ENCODE measurements at regions not wholly inside any gene's neighbourhood (a gene's known extent, or its start where the extent isn't known, plus 50 kb on each side); places are given as distances from the start of the nearest gene placed in this dataset.

DNA sequence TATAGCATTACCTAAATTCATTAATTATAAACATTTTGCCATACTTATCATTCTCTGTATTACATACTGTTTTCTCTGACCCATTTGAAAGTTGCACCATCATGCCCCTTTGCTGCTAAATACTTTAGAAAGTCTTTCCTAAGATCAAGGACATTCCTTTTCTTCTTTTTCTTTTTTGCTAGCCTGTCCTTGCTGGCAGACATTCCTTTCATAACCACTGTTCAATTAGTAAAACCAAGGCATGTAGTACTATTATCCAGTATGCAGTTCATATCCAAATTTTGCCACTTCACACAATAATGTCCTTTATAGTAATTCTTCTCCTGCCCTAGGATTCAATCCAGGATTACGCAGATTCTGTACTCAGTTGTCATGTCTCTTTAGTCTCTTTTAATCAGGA is 321.0 kb upstream of the C2CD4B start:
- H3K9ac ChIP-seq (ENCODE audit: low read length) = no peak overlapping the region
- H3K9me3 ChIP-seq (replicated peaks; ENCODE audit: insufficient read depth, low read length) = no peaks in the 10 kb centered on the region
- H3K9me2 ChIP-seq (replicated peaks; ENCODE audit: insufficient read depth, low read length) = no peaks in the 10 kb centered on the region
- no peaks in the 10 kb centered on the region for H4K20me1 ChIP-seq (ENCODE audit: insufficient read depth, low read length)
- no peak overlapping the region for H2AFZ ChIP-seq (ENCODE audit: low read length)
- no peak overlapping the region for H3K4me2 ChIP-seq (ENCODE audit: low read depth, low read length)
- no peak overlapping the region for H3K4me3 ChIP-seq (ENCODE audit: low read length)
- no peaks in the 10 kb centered on the region for H3K36me3 ChIP-seq (replicated peaks; ENCODE audit: insufficient read depth, low read length)
- H3K27ac ChIP-seq (ENCODE audit: low read length) = no peak overlapping the region
- no peaks in the 10 kb centered on the region for H3K27me3 ChIP-seq (replicated peaks; ENCODE audit: insufficient read depth, low read length)
- DNase-seq = no peak
- H3K4me1 ChIP-seq (ENCODE audit: low read length) = no peaks in the 10 kb centered on the region
- no peaks in the 10 kb centered on the region for H3F3A ChIP-seq (ENCODE audit: insufficient read depth, low read length)
- no peak for TF ChIP-seq EZH2phosphoT487 (IDR thresholded peaks at IDR 0.05; ENCODE audit: low read length)
- no peak for TF ChIP-seq EZH2 (optimal IDR thresholded peaks at IDR 0.05; ENCODE audit: low read depth, low read length)
- TF ChIP-seq, protein P1, sequence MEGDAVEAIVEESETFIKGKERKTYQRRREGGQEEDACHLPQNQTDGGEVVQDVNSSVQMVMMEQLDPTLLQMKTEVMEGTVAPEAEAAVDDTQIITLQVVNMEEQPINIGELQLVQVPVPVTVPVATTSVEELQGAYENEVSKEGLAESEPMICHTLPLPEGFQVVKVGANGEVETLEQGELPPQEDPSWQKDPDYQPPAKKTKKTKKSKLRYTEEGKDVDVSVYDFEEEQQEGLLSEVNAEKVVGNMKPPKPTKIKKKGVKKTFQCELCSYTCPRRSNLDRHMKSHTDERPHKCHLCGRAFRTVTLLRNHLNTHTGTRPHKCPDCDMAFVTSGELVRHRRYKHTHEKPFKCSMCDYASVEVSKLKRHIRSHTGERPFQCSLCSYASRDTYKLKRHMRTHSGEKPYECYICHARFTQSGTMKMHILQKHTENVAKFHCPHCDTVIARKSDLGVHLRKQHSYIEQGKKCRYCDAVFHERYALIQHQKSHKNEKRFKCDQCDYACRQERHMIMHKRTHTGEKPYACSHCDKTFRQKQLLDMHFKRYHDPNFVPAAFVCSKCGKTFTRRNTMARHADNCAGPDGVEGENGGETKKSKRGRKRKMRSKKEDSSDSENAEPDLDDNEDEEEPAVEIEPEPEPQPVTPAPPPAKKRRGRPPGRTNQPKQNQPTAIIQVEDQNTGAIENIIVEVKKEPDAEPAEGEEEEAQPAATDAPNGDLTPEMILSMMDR (IDR thresholded peaks at IDR 0.05; ENCODE audit: low read length) = no peak
- no peaks in the 10 kb centered on the region for H3K79me2 ChIP-seq (ENCODE audit: low read length)

DNA sequence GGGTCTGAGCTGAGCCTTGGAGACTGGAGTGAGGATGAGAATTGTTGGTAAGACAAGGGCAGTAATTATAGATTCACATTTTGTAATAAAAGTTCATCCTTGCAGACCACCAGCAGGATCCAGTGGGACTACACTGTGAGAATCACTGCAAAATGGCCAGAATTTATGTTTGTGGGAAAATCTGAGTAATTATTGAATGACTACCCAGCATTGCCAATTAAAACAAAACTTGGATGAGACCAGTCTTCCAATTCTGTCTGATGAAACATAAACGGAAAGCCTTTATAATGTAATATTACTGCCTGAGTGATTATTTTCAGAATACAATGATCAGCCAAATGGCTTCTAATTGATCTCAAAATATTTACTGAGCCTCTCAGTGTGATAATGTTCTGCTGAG is 323.3 kb upstream of the C2CD4B start:
- Histone ChIP-seq H3K9me2 (replicated peaks; ENCODE audit: insufficient read depth, low read length) (no peaks in the 10 kb centered on the region), H3K79me2 (ENCODE audit: low read length) (no peaks in the 10 kb centered on the region), H3K9ac (ENCODE audit: low read length) (no peak overlapping the region), H3F3A (ENCODE audit: insufficient read depth, low read length) (no peaks in the 10 kb centered on the region), H2AFZ (ENCODE audit: low read length) (no peak overlapping the region), H3K27ac (ENCODE audit: low read length) (no peak overlapping the region), H3K27me3 (replicated peaks; ENCODE audit: insufficient read depth, low read length) (no peaks in the 10 kb centered on the region), H4K20me1 (ENCODE audit: insufficient read depth, low read length) (no peaks in the 10 kb centered on the region), H3K4me3 (ENCODE audit: low read length) (no peak overlapping the region), H3K9me3 (replicated peaks; ENCODE audit: insufficient read depth, low read length) (no peaks in the 10 kb centered on the region), H3K4me2 (ENCODE audit: low read depth, low read length) (no peak overlapping the region), H3K4me1 (ENCODE audit: low read length) (no peaks in the 10 kb centered on the region), H3K36me3 (replicated peaks; ENCODE audit: insufficient read depth, low read length) (no peaks in the 10 kb centered on the region)
- TF ChIP-seq EZH2phosphoT487 (IDR thresholded peaks at IDR 0.05; ENCODE audit: low read length) (no peak), EZH2 (optimal IDR thresholded peaks at IDR 0.05; ENCODE audit: low read depth, low read length) (no peak)
- TF ChIP-seq, protein P1 (IDR thresholded peaks at IDR 0.05; ENCODE audit: low read length) = no peak
- no peak for DNase-seq

DNA sequence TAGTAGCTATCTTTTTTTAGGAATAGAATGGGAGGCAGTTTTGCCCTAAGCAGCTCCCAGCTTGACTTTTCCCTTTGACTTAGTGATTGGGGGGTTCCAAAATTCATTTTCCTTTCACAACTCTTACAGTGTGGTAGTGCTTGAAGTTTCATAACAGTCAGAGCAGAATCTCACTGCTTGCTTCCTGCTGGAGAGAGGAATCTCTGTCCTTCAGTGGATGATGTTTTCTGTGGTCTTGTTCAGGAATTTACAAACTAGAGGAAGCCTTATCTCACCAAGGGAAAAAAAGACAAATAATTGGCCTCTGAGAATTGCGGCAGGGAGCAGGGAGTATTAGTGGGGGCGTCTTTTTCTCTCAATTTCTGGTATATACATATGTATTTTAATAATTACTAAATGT is 326.6 kb upstream of the C2CD4B start:
- TF ChIP-seq, protein P1 (IDR thresholded peaks at IDR 0.05; ENCODE audit: low read length) = no peak
- TF ChIP-seq EZH2phosphoT487 (IDR thresholded peaks at IDR 0.05; ENCODE audit: low read length) (no peak), EZH2 (optimal IDR thresholded peaks at IDR 0.05; ENCODE audit: low read depth, low read length) (no peak)
- no peak for DNase-seq

More for the DNA sequence above, 326.6 kb upstream of the C2CD4B start:
- Histone ChIP-seq H3K4me1 (ENCODE audit: low read length) (no peaks in the 10 kb centered on the region), H3K27ac (ENCODE audit: low read length) (no peak overlapping the region), H3K36me3 (replicated peaks; ENCODE audit: insufficient read depth, low read length) (no peaks in the 10 kb centered on the region), H3K4me3 (ENCODE audit: low read length) (no peak overlapping the region), H2AFZ (ENCODE audit: low read length) (no peak overlapping the region), H4K20me1 (ENCODE audit: insufficient read depth, low read length) (no peaks in the 10 kb centered on the region), H3K9me3 (replicated peaks; ENCODE audit: insufficient read depth, low read length) (no peaks in the 10 kb centered on the region), H3F3A (ENCODE audit: insufficient read depth, low read length) (no peaks in the 10 kb centered on the region), H3K9ac (ENCODE audit: low read length) (no peak overlapping the region), H3K9me2 (replicated peaks; ENCODE audit: insufficient read depth, low read length) (no peaks in the 10 kb centered on the region), H3K27me3 (replicated peaks; ENCODE audit: insufficient read depth, low read length) (no peaks in the 10 kb centered on the region), H3K4me2 (ENCODE audit: low read depth, low read length) (no peak overlapping the region), H3K79me2 (ENCODE audit: low read length) (no peaks in the 10 kb centered on the region)

Data from MM.1S (cell line).